GM12891 (cell line): ENCODE measurements at regions not wholly inside any gene's neighbourhood (a gene's known extent, or its start where the extent isn't known, plus 50 kb on each side); places are given as distances from the start of the nearest gene placed in this dataset.

ENCODE experiments used
- SPI1 ChIP-seq: IDR thresholded peaks from 2 replicates; pipeline ENCODE4 v1.6.1; 2011; ENCODE audit warnings: low read depth, low read length, control low read depth
- TAF1 ChIP-seq: IDR thresholded peaks from 2 replicates; pipeline ENCODE4 v1.6.1; 2011; ENCODE audit warnings: low read depth, low read length, control low read depth

- no peak for TF ChIP-seq TAF1
- no peak for TF ChIP-seq SPI1
These were observed 454.7 kb downstream of the PPP4R3C start for GRCh38 chrX:27008486-27008885.
